BE2C (cell line): ENCODE measurements at regions not wholly inside any gene's neighbourhood (a gene's known extent, or its start where the extent isn't known, plus 50 kb on each side); places are given as distances from the start of the nearest gene placed in this dataset.

Experiments used
- DNase-seq: peaks from one replicate; pipeline ENCODE4 v3.0.0-alpha.2; 2020
- H3K27me3 ChIP-seq: fragments of 250-450 bp; sonication (Bioruptor Pico); 2 replicates; pipeline ENCODE4 v1.5.1; 2020; ENCODE audit warnings: mild to moderate bottlenecking
- H3K36me3 ChIP-seq: fragments of 250-450 bp; sonication (Bioruptor Pico); 2 replicates; pipeline ENCODE4 v1.5.1; 2020; ENCODE audit warnings: mild to moderate bottlenecking
- H3K4me1 ChIP-seq: fragments of 250-450 bp; sonication (Bioruptor Pico); 2 replicates; pipeline ENCODE4 v1.5.1; 2020
- H3K4me3 ChIP-seq: 2 replicates; pipeline ENCODE4 v1.5.1; 2011; ENCODE audit warnings: low read depth, low read length
- H3K9me3 ChIP-seq: fragments of 250-450 bp; sonication (Bioruptor Pico); 2 replicates; pipeline ENCODE4 v1.5.1; 2020
- TF ChIP-seq, protein P1 (sequence below): IDR thresholded peaks from 2 replicates; pipeline ENCODE4 v1.5.1; 2012; ENCODE audit warnings: mild to moderate bottlenecking, low read depth, low read length

DNA sequence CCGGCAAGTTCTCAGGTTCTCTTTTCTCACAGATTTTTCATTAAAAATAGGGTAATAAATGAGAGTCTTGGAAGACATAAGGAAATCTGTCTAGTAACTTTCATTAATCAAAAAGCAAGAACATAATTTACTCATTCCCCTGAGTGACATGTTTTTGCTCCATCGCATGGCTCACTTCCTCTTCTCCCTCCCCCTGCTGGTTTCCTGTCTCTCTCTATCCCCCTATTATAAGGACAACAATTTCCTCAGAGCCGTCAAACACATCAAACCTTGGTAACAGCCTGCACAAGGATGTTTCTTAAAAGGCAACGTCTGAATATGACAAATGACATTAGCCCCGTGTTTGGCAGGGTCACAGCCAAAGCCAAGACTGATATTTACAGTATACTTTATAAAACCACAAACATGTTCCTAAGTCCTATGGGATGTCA is 1149.6 kb downstream of the IGSF11 start:
- Histone ChIP-seq H3K9me3 (no peaks in the 10 kb centered on the region), H3K27me3 (no peaks in the 10 kb centered on the region), H3K36me3 (peaks cover 4% of the 10 kb centered on the region), H3K4me1 (peaks cover 39% of the 10 kb centered on the region), H3K4me3 (no peak overlapping the region)
- TF ChIP-seq, protein P1, sequence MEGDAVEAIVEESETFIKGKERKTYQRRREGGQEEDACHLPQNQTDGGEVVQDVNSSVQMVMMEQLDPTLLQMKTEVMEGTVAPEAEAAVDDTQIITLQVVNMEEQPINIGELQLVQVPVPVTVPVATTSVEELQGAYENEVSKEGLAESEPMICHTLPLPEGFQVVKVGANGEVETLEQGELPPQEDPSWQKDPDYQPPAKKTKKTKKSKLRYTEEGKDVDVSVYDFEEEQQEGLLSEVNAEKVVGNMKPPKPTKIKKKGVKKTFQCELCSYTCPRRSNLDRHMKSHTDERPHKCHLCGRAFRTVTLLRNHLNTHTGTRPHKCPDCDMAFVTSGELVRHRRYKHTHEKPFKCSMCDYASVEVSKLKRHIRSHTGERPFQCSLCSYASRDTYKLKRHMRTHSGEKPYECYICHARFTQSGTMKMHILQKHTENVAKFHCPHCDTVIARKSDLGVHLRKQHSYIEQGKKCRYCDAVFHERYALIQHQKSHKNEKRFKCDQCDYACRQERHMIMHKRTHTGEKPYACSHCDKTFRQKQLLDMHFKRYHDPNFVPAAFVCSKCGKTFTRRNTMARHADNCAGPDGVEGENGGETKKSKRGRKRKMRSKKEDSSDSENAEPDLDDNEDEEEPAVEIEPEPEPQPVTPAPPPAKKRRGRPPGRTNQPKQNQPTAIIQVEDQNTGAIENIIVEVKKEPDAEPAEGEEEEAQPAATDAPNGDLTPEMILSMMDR, result no peak
- DNase-seq, result no peak

DNA sequence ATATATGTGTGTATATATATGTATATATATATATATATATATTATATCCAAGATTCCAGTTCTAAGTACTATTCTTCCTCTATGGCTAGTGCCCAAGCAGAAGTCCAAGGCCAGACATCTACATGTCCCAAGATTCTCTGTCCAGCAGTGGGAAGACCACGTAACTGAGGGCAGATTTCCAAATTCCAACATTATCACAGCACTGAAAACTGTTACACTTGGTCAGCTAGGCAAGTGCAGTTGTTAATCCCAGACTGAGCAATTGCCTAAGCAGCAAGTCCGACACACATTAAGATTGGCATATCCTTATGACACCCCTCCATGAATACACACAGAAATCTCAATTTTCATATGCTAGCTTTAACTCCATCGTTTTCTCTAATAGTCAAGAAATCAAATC is 1148.5 kb downstream of the IGSF11 start:
- H3K9me3 ChIP-seq, result no peaks in the 10 kb centered on the region
- TF ChIP-seq, protein P1, result no peak
- H3K4me1 ChIP-seq, result peaks cover 31% of the 10 kb centered on the region
- H3K27me3 ChIP-seq, result no peaks in the 10 kb centered on the region
- no peak overlapping the region for H3K4me3 ChIP-seq
- DNase-seq, result no peak
- H3K36me3 ChIP-seq, result peaks cover 4% of the 10 kb centered on the region

DNA sequence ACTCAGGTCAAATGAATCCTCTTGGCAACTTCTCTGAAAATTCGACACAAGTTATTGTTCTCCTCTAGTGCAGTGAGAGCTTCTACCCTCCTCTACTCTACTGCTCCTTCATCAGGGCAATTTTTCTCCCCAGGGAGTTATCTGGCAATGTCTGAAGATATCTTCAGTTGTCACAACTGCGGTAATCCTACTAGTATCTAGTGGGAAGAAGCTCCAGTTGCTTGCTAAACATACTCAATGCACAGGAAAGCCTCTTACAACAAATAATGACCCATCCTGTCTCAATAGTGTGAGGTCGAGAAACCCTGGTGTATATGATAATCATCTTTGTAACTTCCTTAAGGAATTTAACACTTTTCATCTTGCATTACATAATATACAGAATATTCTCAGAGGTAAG is 1147.6 kb downstream of the IGSF11 start:
- Histone ChIP-seq H3K9me3 (no peaks in the 10 kb centered on the region), H3K4me1 (peaks cover 30% of the 10 kb centered on the region), H3K27me3 (no peaks in the 10 kb centered on the region), H3K36me3 (peaks cover 4% of the 10 kb centered on the region; the same call in 1 of the 2 replicates), H3K4me3 (no peak overlapping the region)
- TF ChIP-seq, protein P1, result no peak
- no peak for DNase-seq

DNA sequence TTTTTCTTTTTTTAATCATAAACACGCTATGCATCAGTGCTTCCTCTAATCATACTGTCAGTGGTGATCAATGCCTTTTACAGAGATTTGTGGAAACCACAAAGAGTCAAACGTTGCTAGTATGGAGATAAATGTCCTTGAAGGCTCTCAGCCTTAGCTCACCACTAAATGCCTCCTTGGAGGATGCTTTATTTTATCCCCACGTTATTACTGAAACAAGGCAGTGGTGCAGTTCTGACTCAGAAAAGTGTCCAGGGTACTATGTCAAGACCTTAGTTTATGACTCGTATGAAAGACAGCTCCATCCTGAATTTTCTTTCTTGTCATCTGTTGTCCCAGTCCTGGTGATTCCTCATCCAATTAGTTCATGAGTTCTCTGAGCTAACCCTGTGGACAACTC is 1146.7 kb downstream of the IGSF11 start:
- Histone ChIP-seq H3K27me3 (no peaks in the 10 kb centered on the region), H3K36me3 (peaks cover 4% of the 10 kb centered on the region; the same call in 1 of the 2 replicates), H3K4me3 (no peak overlapping the region), H3K4me1 (peaks cover 30% of the 10 kb centered on the region), H3K9me3 (no peaks in the 10 kb centered on the region)
- TF ChIP-seq, protein P1, result no peak
- DNase-seq, result no peak

DNA sequence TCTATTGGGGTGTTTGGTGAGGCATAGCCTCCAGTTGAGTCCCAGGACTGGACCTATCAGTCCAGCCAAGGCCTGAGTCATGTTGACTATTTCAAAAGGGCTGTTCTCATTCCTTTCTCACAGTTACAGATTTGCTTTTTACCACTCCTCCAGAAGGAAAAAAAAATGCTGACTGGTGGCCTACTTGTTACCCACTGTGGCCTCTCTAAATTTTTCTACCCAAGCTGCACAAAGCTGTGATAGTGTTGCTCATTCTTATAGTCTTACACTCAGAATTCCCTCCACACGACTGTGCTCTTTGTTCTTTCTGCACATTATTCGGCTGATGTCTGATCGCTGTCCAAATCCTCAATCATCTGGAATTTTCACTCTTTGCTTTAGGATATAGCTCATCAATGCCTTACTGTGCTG is 1142.2 kb downstream of the IGSF11 start:
- no peak overlapping the region for H3K4me3 ChIP-seq
- H3K36me3 ChIP-seq, result peaks cover 8% of the 10 kb centered on the region; the same call in 1 of the 2 replicates
- DNase-seq, result no peak
- peaks cover 9% of the 10 kb centered on the region for H3K4me1 ChIP-seq
- no peaks in the 10 kb centered on the region for H3K27me3 ChIP-seq
- no peaks in the 10 kb centered on the region for H3K9me3 ChIP-seq
- TF ChIP-seq, protein P1, result no peak

DNA sequence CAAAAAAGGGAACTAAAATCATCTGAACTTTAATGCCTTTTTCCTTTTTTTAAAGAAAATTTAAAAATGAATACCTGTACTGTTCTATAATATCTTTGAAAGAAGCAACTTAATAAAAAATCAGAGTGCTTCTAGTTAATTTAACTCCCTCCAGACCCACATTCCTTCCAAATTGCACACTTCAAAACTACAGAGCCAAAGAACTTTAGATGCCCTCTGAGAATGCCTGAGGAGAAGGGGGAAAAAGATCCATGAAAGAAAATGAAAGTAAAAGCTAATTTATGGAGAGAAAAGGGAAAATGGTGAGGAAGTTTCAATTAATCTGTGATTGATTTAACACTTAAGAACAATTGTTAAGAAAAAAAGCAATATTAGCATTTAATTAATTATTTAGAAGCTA is 1141.6 kb downstream of the IGSF11 start:
- DNase-seq, result no peak
- Histone ChIP-seq H3K27me3 (no peaks in the 10 kb centered on the region), H3K36me3 (peaks cover 7% of the 10 kb centered on the region; the same call in 1 of the 2 replicates), H3K9me3 (peaks cover 2% of the 10 kb centered on the region; the same call in 1 of the 2 replicates), H3K4me3 (no peak overlapping the region), H3K4me1 (peaks cover 9% of the 10 kb centered on the region)
- TF ChIP-seq, protein P1, result no peak
